OCI-LY3 (cell line): ENCODE measurements at regions not wholly inside any gene's neighbourhood (a gene's known extent, or its start where the extent isn't known, plus 50 kb on each side); places are given as distances from the start of the nearest gene placed in this dataset.

Experiments used
- CTCF ChIP-seq: fragments of 200-600, 300-600 bp; sonication (generic); IDR thresholded peaks from 2 replicates; pipeline ENCODE4 v1.5.1; 2014; ENCODE audit warnings: antibody characterized with exemption, low read length, low read depth
- EZH2phosphoT487 ChIP-seq: fragments of 200-600 bp; shearing (Covaris generic); IDR thresholded peaks from 2 replicates; pipeline ENCODE4 v1.6.1; 2018; ENCODE audit warnings: antibody characterized with exemption, mixed run types, low read depth

- TF ChIP-seq CTCF (no peak), EZH2phosphoT487 (no peak)
Measured at GRCh38 chrX:11059933-11060332, 51.2 kb upstream of the HCCS start.
